NT2/D1 (cell line): ENCODE measurements at regions not wholly inside any gene's neighbourhood (a gene's known extent, or its start where the extent isn't known, plus 50 kb on each side); places are given as distances from the start of the nearest gene placed in this dataset.

Experiments used
- DNase-seq: peaks from one replicate; pipeline ENCODE4 v3.0.0-alpha.2; 2011; ENCODE audit warnings: low read depth, low spot score
- H3K27me3 ChIP-seq: 2 replicates; pipeline ENCODE4 v1.6.0; 2011; ENCODE audit warnings: mild to moderate bottlenecking; ENCODE audit not compliant: insufficient read length, insufficient read depth
- H3K36me3 ChIP-seq: 2 replicates; pipeline ENCODE4 v1.6.1; 2011; ENCODE audit warnings: mild to moderate bottlenecking, low read length, mixed read lengths; ENCODE audit not compliant: insufficient read depth, insufficient read length
- H3K4me1 ChIP-seq: 2 replicates; pipeline ENCODE4 v1.5.1; 2011; ENCODE audit not compliant: insufficient read depth, insufficient read length
- H3K4me3 ChIP-seq: 2 replicates; pipeline ENCODE4 v1.5.1; 2011; ENCODE audit warnings: low read depth; ENCODE audit not compliant: insufficient read length
- H3K9ac ChIP-seq: 2 replicates; pipeline ENCODE4 v1.6.0; 2011; ENCODE audit warnings: low read depth; ENCODE audit not compliant: insufficient read length
- H3K9me3 ChIP-seq: 2 replicates; pipeline ENCODE4 v1.5.1; 2011; ENCODE audit warnings: mild to moderate bottlenecking, low read length; ENCODE audit not compliant: insufficient read depth
- SUZ12 ChIP-seq: IDR thresholded peaks from 2 replicates; pipeline ENCODE4 v1.6.1; 2011; ENCODE audit not compliant: insufficient read length, insufficient read depth; ENCODE audit errors: extremely low read depth
- YY1 ChIP-seq: IDR thresholded peaks from 2 replicates; pipeline ENCODE4 v1.6.1; 2011; ENCODE audit not compliant: insufficient read length, insufficient read depth
- ZNF274 ChIP-seq: IDR thresholded peaks from 2 replicates; pipeline ENCODE4 v1.6.1; 2011; ENCODE audit warnings: mild to moderate bottlenecking, low read depth, low read length

GRCh38 chr9:90741036-90741435 is 60.6 kb upstream of the SYK start:
- no peak overlapping the region for H3K9ac ChIP-seq
- H3K4me3 ChIP-seq, result no peak overlapping the region
- H3K36me3 ChIP-seq, result no peaks in the 10 kb centered on the region
- no peak for DNase-seq
- no peak for TF ChIP-seq YY1
- no peak for TF ChIP-seq ZNF274
- no peak for TF ChIP-seq SUZ12
- peaks cover 29% of the 10 kb centered on the region for H3K9me3 ChIP-seq
- no peaks in the 10 kb centered on the region for H3K27me3 ChIP-seq
- H3K4me1 ChIP-seq, result no peaks in the 10 kb centered on the region

DNA sequence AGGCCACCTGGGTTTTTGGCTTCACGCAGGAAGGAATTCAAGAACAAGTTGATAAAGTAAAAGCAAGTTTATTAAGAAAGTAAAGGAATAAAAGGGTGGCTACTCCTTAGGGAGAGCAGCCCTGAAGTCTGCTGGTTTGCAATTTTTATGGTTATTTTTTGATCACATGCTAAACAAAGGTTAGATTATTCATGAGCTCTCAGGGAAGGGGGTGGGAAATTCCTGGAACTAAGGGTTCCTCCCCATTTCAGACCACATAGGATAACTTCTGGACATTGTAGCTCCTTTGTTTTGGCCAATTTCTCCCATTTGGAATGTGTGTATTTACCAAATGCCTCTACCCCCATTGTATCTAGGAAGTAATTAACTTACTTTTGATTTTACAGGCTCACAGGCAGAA is 63.9 kb upstream of the SYK start:
- Histone ChIP-seq H3K9me3 (peaks cover 29% of the 10 kb centered on the region), H3K4me1 (no peaks in the 10 kb centered on the region)
- no peak for DNase-seq

GRCh38 chr9:90735952-90736351 is 65.7 kb upstream of the SYK start:
- no peaks in the 10 kb centered on the region for H3K4me1 ChIP-seq
- no peak overlapping the region for H3K9ac ChIP-seq
- H3K4me3 ChIP-seq, result no peak overlapping the region
- TF ChIP-seq YY1, result no peak
- no peak for TF ChIP-seq ZNF274
- TF ChIP-seq SUZ12, result no peak
- peaks cover 29% of the 10 kb centered on the region for H3K9me3 ChIP-seq
- no peaks in the 10 kb centered on the region for H3K36me3 ChIP-seq
- no peak for DNase-seq
- H3K27me3 ChIP-seq, result no peaks in the 10 kb centered on the region

More for the DNA sequence above, 63.9 kb upstream of the SYK start:
- TF ChIP-seq ZNF274 (no peak), YY1 (no peak), SUZ12 (no peak)
- H3K27me3 ChIP-seq, result no peaks in the 10 kb centered on the region
- no peak overlapping the region for H3K9ac ChIP-seq
- H3K4me3 ChIP-seq, result no peak overlapping the region
- no peaks in the 10 kb centered on the region for H3K36me3 ChIP-seq

- H3K9ac ChIP-seq, result no peak overlapping the region
- H3K27me3 ChIP-seq, result no peaks in the 10 kb centered on the region
- DNase-seq, result no peak
- no peak overlapping the region for H3K4me3 ChIP-seq
- peaks cover 19% of the 10 kb centered on the region for H3K9me3 ChIP-seq
- H3K36me3 ChIP-seq, result no peaks in the 10 kb centered on the region
- TF ChIP-seq SUZ12 (no peak), ZNF274 (no peak), YY1 (no peak)
- H3K4me1 ChIP-seq, result no peaks in the 10 kb centered on the region
Measured at GRCh38 chr9:90734631-90735030, 67.0 kb upstream of the SYK start.

DNA sequence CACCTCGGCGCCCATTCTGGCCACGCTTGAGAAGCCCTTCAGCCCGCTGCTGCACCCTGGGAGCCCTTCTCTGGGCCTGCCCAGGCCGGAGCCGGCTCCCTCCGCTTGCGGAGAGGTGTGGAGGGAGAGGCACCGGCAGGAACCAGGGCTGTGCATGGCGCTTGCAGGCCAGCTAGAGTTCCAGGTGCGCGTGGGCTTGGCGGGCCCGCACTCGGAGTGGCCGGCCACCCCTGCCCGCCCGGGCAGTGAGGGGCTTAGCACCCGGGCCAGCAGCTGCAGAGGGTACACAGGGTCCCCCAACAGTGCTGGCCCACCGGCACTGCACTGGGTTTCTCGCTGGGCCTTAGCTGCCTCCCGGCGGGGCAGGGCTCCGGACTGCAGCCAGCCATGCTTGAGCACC is 72.3 kb upstream of the SYK start:
- Histone ChIP-seq H3K4me1 (peaks cover 2% of the 10 kb centered on the region), H3K9ac (no peak overlapping the region), H3K9me3 (peaks cover 14% of the 10 kb centered on the region; the same call in 1 of the 2 replicates), H3K27me3 (no peaks in the 10 kb centered on the region), H3K4me3 (no peak overlapping the region), H3K36me3 (no peaks in the 10 kb centered on the region)
- TF ChIP-seq SUZ12 (no peak), ZNF274 (no peak), YY1 (no peak)
- DNase-seq, result no peak

DNA sequence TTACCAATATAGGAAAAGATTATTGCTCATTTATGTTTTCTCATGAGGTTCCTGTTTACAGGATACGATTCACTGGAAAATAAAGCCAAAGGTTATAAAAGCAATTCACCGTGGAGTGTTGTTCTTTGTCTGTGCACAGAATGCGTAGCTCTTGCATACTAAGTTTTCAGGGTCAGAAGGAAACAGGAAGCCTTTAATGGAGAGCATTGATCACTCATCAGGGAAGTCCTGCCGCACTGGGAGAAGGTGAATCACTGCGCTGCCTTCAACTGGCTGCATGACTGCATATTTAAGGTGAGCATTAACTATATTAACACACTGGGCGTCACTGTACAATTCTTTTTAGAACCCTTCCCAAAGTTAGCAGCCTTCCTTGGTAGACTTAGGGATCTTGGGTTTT is 74.1 kb upstream of the SYK start:
- Histone ChIP-seq H3K36me3 (no peaks in the 10 kb centered on the region), H3K27me3 (no peaks in the 10 kb centered on the region), H3K9ac (no peak overlapping the region), H3K9me3 (peaks cover 14% of the 10 kb centered on the region; the same call in 1 of the 2 replicates), H3K4me3 (no peak overlapping the region), H3K4me1 (peaks cover 2% of the 10 kb centered on the region)
- TF ChIP-seq ZNF274, result no peak
- no peak for TF ChIP-seq SUZ12
- no peak for TF ChIP-seq YY1
- no peak for DNase-seq

GRCh38 chr9:90726215-90726614 is 75.4 kb upstream of the SYK start:
- peak; percentile 13 for DNase-seq
- H3K27me3 ChIP-seq, result no peaks in the 10 kb centered on the region
- no peak for TF ChIP-seq SUZ12
- no peak for TF ChIP-seq YY1
- peaks cover 2% of the 10 kb centered on the region for H3K4me1 ChIP-seq
- H3K9ac ChIP-seq, result no peak overlapping the region
- no peak overlapping the region for H3K4me3 ChIP-seq
- H3K9me3 ChIP-seq, result peaks cover 14% of the 10 kb centered on the region; the same call in 1 of the 2 replicates
- H3K36me3 ChIP-seq, result no peaks in the 10 kb centered on the region

DNA sequence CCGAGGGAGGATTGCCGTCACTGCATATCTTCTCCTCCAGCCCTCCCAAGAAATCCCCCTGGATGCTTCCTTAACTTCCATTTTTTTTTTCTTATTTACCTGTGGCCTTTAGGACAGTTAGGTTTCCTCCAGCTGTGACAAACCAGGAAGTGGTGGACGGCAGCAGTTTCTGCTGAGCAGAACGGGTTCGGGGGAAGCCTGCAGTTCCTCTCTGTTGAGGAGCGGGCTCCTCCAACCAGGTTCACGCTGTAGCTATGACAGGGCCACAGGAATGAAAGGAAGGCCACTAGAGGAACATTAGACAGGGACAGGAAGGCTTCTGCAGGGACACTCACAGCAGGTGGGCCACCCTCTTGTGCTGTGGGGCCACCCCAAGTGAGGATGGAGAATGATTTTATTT is 76.7 kb upstream of the SYK start:
- H3K4me1 ChIP-seq, result peaks cover 2% of the 10 kb centered on the region
- no peak for DNase-seq
- no peak overlapping the region for H3K4me3 ChIP-seq
- no peak for TF ChIP-seq ZNF274
- TF ChIP-seq YY1, result no peak
- no peak for TF ChIP-seq SUZ12
- H3K9ac ChIP-seq, result no peak overlapping the region
- H3K9me3 ChIP-seq, result peaks cover 14% of the 10 kb centered on the region; the same call in 1 of the 2 replicates
- H3K36me3 ChIP-seq, result no peaks in the 10 kb centered on the region
- no peaks in the 10 kb centered on the region for H3K27me3 ChIP-seq
